ENCODE measurements at regions not wholly inside any gene's neighbourhood (a gene's known extent, or its start where the extent isn't known, plus 50 kb on each side); places are given as distances from the start of the nearest gene placed in this dataset.

DNA sequence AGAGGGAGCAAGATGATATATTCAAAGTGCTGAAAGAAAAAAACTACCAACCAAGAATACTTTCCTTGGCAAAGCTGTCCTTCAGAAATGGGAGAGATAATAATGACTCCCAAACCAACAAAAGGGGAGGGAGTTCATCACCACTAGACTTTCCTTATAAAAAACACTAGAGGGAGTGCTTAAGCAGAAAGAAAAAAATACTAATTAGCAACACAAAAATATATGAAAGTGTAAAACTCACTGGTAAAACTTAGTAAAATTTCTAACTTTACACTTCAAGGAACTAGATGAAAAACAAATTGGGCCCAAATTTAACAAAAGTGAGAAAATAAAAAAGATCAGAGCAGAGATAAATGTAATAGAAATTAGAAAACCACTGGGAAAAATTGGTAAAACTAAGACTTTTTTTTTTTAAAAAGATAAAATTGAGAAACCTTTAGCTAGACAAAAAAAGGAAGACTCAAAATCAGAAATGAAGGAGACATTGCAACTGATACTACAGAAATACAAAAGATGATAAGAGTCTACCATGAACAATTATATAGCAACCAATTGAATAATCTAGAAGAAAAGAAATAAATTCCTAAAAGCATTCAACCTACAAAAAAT, 60.4 kb upstream of the FAR2 start:
- intact Hi-C loops (cut with micrococcal nuclease): loop anchor here (1.0 kb wide), 1 partner anchor 229 kb away; no protein-coding TSS in a partner anchor
